HG02938 (cell line): ENCODE measurements at regions not wholly inside any gene's neighbourhood (a gene's known extent, or its start where the extent isn't known, plus 50 kb on each side); places are given as distances from the start of the nearest gene placed in this dataset.

Experiments used
- ATAC-seq: cut with Tn5 transposase; IDR thresholded peaks from one replicate; pipeline ENCODE4 v1.9.1; 2021; ENCODE audit warnings: mild to moderate bottlenecking, moderate library complexity; ENCODE audit not compliant: unreplicated experiment

DNA sequence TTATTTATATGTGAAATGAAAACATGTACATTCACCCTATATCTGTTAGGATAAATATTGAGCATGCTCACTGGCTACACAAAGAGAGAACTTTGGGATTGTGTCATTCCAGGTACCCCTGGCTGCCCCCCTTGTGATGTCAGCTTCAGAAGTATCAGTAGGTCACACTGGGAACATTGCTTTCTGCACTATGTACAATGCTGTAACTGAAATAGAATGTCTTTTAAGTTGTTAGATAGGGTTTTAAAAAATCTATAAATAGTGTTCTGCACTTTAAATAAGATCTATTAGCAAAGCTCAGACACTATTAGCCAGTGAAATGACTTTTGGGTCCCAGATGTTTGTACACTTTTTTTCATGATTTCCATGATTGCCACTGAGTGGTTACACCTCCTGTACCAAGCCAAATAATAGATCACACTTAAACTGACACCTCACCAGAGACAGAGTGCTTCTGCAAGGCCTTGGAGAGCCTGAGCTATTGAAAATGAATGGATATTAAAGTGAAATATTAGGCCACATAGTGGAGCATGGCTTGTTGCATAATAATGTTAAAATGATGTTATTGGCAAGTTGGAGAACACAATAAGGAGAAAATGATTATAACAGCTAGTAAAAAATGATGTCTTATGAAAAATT lies 297.0 kb upstream of the NXPH2 start:
- no peak for ATAC-seq

DNA sequence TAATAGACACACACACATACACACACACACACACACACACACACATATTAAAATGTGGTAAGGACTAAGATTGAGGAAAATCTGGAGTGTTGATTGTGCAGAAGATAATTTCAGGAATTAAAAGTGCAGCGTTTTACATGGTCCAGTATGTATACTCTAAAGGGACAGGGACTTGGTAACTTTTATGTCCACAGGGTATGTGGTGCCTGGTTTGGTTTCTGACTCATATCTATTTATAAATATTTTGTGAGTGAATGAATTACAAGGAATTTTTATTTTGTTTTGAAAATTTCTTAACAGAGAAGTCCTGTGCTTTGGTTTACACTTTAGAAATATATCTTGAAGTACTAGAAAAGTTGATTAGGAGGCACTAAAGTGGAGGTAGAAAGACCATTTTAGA lies 287.7 kb upstream of the NXPH2 start:
- ATAC-seq: no peak

DNA sequence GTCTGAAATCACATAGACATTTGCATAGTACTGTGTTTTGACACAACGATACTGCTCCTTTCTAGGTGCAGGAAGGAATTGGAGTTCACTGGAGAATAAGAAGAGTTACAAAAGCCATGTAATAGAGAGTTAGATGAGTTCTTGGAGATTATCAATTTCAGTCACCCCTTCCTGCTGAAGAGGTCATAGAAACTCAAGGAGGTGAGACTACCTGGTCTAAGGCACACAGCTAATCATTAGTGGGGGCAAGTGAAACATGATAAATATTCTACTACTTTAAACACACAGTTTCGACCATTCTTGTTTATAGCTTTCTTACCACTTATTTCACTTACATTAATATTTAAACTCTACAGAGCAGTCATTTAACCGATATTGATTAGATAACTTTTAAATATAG lies 286.9 kb upstream of the NXPH2 start:
- ATAC-seq: peak; percentile 49

DNA sequence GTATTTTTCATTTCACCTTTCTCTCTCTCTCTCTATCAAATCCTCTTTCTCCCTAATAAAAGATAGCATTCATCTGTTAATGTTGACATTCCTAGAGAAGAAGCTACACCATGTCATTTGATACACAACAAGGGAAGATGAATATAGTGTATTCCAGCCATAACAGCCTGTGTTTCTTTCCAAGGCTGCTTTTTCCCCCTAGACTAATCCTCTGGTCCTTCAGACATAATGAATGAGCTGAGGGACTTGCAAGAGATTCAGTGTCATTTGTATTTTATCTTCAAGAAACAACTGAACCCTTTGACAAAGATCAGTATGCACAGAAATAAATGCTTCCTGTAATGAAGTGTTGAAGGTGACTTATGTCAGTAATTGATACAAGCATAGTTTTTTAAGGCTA lies 284.0 kb upstream of the NXPH2 start:
- ATAC-seq: no peak

DNA sequence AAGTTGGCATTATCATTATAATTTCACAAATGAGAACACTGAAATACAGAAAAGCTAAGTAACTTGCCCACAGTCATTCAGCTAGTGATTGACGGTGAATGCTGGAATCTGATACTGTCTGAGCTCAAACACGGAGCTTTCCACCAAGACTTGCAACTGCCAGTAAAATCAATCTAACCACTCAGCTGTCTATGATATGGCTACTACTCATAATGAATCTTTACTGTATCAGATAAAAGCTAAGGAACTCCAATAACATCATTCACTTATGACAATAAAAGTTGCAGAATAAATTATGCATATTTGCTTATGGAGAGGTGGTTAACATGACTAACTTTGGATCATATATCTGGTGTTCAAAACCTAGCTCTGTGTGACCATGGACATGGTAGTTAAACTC lies 279.4 kb upstream of the NXPH2 start:
- no peak for ATAC-seq

DNA sequence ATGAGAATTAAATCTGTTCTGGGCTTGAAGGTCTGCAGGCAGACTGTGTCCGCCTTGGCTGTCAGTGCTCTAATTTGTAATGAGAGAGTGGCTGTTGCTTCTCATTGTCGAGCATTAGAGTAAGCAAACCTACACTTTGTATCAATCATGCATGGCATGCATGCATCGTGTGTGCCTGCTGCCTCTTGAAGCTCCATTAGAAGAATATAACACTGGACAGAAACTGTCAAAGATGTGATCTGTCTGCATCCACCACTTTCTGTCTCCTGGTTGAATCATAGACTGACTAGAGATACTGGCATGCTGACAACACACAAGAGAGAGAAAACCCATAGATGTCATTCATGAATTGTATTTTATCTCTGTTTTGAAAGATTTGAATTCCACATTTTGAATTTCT lies 275.0 kb upstream of the NXPH2 start:
- ATAC-seq: no peak

DNA sequence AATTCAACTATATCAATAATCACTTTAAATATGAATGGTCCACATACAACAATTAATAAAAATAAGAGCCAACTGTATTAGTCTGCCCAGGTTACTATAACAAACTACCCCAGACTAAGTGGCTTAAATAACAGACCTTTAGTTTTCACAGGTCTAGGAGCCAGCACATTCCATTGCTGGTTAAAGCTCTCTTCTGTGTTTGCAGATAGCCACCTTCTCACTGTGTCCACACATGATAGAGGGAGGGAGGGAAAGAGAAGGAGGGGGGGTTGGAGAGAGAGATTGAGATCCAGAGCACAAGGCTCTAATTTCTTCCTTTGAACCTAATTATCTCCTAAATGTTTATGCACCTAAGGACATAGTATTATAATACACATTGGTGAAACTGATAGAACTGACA lies 267.8 kb upstream of the NXPH2 start:
- ATAC-seq: no peak

DNA sequence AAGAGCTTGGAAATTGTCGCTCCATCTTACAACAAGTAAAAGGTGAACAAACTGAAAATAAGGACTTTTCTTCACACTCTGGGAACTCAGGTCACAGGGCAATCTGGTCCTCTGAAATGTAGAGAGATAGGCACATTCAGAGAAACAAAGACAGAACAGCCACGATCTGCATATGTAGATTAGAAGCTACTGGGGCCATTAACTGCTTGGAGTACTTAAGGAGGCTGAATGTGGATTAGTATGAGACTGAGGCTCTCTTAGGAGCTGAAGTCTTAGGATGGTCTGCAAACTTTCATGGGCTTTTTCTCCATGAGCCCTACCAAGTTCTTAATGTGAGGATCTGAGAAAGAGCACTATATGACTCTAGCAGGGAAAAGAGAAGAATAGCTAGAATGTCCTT lies 265.3 kb upstream of the NXPH2 start:
- no peak for ATAC-seq

DNA sequence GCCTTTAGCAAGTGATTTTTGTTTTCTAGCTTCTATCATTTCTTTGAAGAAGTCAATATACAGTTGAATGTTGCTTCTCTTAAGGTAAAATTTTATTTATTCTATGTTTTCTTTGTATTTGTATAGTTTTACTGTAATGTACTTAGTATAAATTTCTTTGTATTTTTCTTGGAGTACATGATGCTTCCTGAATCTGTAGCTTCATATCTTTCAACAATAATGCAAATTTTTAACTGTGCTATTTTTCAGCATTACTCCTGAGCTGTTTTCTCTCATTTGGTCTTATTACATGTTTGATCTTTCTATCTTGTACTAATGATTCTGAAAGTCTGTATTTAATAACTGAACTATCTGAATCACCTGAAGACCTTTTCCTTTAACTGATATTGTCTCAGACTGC lies 253.9 kb upstream of the NXPH2 start:
- no peak for ATAC-seq

DNA sequence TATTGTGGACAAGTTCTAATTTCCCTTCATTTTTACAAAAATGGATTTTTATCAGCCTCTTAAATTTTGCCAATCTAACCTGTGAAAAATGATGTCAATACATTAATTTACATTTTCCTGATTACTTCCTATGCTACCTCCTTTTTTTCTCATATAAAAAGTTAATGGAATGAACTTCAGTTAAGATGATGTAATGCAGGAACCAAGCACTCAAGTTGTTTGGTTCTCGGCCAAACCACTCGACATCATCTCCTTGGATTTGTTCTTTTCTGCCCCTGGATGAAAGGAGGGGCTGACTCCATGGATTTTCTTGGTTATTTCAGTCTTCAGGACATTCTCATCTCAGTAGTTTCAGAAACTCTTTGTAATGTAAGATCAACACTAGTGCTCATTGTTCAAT lies 253.1 kb upstream of the NXPH2 start:
- no peak for ATAC-seq

DNA sequence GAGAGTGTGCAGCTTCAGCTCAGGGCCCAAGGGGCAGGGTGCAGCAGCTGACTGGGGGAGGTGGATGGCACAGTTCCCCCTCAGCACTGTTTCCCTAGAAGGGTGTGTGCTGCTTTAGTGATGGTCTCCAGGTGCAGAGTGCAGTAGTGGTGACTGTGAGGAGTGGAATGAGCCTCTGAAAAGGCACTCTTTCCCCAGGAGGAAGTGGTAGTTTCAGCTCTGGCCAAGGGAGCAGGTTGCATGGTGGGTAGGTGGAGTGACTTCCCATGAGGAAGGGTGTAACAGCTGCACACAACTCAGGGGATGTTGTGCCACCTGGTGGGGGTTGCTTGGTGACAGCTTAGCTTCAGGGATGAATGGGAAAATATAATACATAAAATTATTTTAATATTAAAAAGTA lies 251.5 kb upstream of the NXPH2 start:
- peak; percentile 55 for ATAC-seq

DNA sequence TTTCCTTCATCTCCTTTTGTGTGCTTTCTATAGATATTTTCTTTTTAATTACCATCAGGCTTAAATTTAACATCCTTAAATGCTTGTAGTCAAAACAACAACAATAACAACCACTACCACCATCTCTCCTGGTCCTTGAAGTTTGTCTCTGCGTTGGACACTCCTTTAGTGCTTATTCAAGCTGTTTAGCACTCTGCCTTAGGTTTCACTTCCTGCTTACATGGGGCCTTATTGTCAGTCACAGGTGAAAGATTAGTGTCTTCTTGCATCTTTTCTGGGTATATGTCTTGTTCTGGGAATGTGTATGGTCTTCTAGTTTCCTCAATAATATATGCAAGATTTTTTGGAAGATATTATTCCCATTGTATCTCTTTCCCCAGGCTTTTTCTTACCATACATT lies 240.1 kb upstream of the NXPH2 start:
- no peak for ATAC-seq

DNA sequence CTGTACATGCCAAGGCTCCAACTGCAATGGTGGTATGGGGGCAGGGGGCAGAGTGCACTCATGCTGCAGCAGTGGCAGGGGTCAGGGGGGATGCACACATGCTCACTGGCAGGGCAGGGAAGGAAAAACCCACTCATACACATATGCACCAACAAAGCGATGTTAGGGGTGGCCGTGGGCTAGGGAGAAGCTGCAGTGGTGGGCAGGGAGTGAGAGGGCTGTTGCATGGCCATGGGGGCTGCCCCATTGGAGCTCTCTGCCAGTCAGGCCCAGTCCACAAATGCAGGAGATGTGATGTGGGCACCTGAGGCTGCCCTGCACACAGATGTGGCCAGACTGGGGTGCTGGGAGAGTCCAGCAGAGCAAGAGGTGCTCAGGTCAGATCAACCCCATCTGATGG lies 238.1 kb upstream of the NXPH2 start:
- no peak for ATAC-seq

DNA sequence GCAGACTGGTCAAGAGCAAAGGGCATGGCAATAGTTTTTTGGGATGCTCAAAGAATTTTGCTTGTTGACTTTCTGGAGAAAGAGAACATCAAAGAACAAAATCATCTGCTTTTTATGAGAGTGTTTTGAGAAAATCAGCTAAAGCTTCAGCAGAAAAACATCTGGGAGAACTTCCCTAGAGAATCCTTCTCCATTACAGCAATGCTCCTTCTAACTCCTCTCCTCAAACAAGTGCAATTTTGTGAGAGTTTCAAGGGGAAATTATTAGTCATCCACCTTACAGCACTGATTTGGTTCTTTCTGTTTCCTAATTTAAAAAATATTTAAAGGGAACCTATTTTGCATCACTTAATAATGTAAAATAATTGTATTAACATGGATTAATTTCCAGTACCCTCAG lies 226.9 kb upstream of the NXPH2 start:
- no peak for ATAC-seq

DNA sequence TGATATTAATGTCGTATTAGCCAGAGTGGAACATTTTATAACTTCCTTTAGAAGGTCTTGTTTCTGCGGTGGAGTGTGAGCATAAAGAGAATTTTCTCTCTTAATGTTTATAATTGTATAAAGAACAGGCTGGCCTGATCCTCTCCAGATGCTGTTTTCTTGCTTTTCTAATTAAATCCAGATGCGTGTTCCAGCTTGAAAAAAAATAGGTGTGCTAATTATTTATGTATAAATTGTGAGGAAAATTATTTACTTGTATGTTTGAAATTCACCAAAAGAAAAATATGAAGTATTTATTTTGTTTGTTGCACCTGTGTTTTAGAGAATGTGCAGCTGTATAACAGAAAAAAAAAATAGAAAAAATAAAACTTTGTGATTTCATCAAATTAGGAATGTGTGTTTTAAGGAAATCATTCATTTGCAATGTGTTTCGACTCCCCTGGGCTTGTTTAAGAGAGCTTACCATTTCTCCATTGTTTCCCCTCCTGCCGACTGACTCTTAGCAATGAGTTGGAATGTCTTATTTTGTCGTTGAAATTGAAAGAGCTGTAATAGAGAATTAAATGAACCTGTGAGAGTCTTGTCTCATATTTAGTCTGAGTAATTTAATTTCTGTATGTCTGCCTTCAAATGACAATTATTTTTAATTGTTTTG lies 220.1 kb upstream of the NXPH2 start:
- no peak for ATAC-seq

DNA sequence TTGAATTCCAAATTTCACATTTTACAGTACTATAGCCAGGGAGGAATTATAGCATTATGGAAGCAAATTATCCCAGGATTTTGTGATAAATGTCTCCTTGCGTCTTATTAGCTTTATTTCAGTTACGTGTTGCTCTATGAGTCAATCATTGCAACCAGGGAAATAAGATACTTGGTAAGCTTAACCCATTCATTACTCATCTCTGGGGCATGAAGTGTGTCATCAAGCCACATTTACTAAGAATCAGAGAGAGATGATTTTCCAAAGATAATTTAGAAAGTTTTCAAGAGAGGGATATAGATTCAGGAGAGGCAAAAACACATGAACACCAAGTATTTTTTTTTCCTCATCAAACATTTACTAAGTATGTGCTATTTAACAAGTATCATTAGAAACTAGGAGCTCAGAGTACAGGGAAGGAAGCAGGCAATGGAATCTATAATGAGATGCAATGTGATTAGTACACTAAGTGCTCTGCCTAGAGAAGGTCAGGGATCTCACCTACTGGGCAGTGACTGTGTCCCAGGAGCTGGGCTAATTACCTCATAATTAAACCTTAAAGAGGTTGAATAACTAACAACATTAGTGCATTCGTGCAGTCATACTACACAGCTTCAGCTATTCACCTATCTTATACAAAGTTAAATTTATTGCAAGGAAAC lies 217.8 kb upstream of the NXPH2 start:
- ATAC-seq: no peak

DNA sequence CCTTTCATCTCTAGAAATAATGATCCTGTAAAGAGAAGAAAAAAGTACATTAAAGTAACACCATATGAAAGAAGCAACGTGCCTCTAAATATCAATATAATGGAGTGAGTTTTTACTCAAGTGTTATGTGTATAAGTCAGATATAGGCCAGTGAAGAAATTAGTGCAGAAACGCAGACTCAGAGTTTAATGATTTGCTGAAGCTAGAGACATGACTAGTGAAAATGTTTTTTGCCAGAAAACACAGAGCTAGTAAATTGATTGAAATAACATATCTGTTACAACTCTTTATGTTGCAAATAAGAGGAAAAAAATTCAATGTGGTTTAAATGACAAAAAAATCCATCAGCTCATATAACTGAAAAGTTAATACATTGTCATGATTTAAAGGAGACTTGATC lies 217.2 kb upstream of the NXPH2 start:
- ATAC-seq: no peak

DNA sequence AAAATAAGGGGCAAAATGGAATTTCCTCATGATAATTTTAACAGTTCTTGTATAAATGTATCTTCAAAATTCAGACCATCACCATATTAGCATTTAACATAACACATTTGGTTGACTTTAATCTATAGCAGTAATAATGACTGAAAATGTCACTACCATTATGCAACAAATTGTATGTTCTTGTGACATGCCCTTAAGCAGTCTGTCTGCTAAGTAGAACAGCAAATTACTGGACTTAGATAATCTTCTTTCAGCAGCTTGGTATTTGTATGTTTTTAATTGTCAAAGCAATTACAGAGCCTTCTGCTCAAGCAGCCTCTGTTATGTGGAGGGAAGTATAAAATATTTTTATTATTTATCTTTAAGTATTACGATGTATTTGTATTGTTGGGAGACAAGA lies 214.3 kb upstream of the NXPH2 start:
- ATAC-seq: no peak

DNA sequence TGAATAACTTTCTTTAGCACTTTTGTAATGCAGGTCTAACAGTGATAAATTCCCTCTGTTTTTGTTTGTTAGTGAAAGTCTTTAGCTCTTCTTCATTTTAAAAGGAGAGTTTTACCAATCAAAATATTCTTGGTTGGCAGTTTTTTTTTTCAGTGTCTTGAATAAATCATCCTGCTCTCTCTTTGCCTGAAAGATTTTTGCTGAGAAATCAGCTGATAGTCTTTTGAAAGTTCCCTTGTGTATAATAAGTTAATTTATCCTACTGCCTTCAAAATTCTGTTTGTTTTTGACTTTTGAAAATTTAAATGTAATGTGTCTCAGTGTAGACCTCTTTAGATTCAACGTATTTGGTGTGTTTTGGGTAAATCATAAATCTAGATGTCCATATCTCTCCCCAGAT lies 205.7 kb upstream of the NXPH2 start:
- no peak for ATAC-seq

DNA sequence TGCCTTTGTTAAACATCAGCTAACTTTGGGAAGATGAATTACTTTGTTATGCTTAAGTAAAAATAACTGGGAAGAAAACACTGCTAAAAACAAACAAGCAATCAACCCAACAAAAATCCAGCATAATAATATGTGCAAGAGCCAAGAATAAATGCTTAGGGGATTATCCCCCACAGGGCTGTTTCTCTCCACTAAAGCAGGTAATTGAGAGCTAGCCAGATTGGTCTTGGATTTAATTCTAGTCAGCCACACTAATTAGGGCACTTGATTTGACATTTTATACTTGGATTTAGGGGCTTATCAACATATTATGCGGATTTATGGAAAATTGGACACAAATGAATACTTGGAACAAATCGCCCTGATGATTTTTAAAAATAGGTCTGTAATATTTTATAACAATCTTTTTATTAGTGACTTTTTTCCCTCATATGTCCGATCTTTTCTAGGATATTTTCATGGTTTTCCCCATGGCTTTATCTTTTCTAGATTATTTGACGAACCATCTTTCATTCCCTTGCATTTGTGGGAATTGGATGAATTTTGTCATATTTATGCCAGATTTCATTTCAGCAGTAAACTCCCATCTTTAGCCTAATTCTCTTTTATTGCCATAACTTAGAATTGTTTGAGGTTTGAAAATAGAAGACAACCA lies 199.1 kb upstream of the NXPH2 start:
- ATAC-seq: no peak

DNA sequence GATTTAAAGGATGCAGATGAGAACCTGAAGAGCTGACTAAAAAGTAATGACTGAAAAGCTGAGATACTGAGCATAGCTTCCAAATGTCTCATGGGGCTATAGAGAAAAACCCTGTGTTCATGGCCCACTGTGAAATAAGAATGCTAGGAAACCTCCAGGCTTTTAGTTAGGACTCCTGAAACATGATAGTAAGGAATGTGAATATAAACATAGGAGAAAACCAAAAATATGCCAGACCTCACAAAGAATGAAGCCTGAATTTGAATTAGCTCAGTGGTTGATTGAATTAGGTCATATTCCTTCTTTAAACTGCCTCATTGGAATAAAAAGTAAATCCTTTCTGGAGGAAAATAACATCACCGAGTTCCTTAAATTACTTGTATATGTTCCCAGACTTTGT lies 194.5 kb upstream of the NXPH2 start:
- no peak for ATAC-seq

DNA sequence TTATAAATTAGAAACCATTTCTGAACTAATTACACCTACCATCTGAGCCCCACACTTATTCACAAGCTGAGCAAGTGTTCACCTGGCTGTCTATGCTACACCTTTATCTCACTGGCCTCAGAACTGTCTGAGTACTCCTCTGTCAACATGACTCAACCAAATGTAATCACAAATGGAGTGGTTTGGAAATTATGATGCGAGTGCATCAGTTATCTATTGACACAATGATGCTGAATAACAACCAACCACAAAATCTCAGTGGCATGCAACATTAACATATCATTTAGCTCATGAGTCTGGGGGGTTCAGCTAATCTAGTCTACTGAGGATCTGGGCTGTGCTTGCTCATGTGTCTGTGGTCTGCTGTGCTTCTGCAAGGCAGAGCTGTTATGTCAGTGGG lies 184.2 kb upstream of the NXPH2 start:
- ATAC-seq: no peak
